GM03348 (cell line): ENCODE measurements at regions not wholly inside any gene's neighbourhood (a gene's known extent, or its start where the extent isn't known, plus 50 kb on each side); places are given as distances from the start of the nearest gene placed in this dataset.
A peak's percentile ranks its signal among the peaks of the same experiment; 100 is the strongest.

ENCODE experiments used
- DNase-seq: peaks from one replicate; pipeline ENCODE4 v3.0.0; 2012; ENCODE audit warnings: low spot score

DNA sequence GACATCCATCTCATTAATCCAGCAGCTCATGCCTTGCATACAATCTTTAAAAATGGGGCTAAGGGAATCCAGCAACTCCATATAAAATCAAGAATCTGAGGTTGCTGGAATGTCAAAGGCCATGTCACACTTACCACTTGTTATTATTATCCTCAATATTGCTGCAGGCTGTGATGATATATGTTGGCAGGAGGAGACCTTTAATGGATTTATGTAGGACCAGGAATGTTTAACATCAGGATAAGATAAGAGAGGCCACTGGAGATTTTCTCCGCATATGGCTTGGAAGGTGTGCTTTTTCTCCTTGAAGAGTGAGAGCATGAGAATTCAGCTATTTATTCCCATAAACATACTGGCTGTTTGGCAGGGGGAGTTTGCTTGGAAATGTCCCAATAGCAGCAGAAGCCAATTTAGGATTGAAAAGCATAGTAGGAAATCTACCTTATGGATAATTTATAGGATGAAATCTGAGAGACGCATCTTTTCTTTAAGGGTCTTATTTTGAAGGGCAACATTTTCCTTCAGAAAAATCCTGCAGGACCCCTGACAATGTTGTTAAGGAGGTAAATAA lies 481.4 kb downstream of the AGTPBP1 start:
- DNase-seq = no peak

GRCh38 chr9:85258823-85259370 lies 482.9 kb downstream of the AGTPBP1 start:
- DNase-seq = peak; percentile 76

- no peak for DNase-seq
Observed at GRCh38 chr9:85258236-85258635, 483.5 kb downstream of the AGTPBP1 start.

GRCh38 chr9:85249313-85249621 lies 492.5 kb downstream of the AGTPBP1 start:
- no peak for DNase-seq

- DNase-seq = peak; percentile 36
Observed at GRCh38 chr9:85248514-85249312, 493.0 kb downstream of the AGTPBP1 start.

- no peak for DNase-seq
Observed at GRCh38 chr9:85246541-85246940, 495.2 kb downstream of the AGTPBP1 start.

DNA sequence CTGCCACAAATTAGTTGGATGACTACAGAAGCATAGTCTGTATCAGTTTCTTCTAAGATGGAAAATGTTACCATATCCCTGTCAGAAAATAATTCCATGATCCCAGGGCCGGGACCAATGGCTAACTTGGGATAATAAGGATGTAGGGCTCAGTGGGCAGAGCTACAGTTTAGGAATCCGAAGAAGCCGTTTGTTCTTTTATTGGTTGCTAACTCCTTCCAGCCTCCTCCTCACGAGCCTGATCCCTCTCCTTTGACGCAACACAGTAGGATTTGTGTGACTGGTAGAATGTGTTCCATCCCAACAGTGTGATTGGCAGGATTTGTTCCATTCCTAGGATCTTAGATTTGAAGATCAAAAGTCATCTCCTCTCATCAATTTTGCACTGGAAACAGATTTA lies 496.9 kb downstream of the AGTPBP1 start:
- no peak for DNase-seq

GRCh38 chr9:85243977-85244376 lies 497.8 kb downstream of the AGTPBP1 start:
- no peak for DNase-seq

DNA sequence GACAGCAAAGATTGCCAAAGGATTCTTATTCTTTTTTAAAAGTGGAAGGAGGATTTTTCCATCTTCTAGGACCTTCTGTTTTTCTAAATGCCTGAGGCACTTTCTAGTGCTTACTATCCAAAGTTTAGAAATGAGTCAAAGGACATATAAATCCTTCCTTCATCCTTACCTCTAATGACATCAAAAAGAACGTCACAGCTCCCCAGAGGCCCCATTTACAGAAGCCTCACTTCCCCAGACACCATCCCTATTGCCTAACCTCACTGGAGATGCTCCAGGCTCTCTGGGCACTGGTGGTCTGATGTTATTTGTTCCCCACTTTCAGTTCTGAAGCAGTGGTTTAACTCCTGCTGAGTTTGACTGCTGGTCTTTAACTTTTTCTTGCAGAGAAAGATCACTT lies 504.3 kb downstream of the AGTPBP1 start:
- DNase-seq = no peak

- no peak for DNase-seq
Observed at GRCh38 chr9:85230081-85230480, 511.7 kb downstream of the AGTPBP1 start.

GRCh38 chr9:85228111-85228855 lies 513.5 kb downstream of the AGTPBP1 start:
- DNase-seq = no peak

GRCh38 chr9:85225180-85225579 lies 516.6 kb downstream of the AGTPBP1 start:
- DNase-seq = no peak

- peak; percentile 57 for DNase-seq
Observed at GRCh38 chr9:85224729-85225128, 517.0 kb downstream of the AGTPBP1 start.

GRCh38 chr9:85224301-85224700 lies 517.5 kb downstream of the AGTPBP1 start:
- DNase-seq = no peak

- peak; percentile 37 for DNase-seq
Observed at GRCh38 chr9:85223506-85224125, 518.1 kb downstream of the AGTPBP1 start.

GRCh38 chr9:85216601-85217000 lies 525.2 kb downstream of the AGTPBP1 start:
- DNase-seq = no peak

DNA sequence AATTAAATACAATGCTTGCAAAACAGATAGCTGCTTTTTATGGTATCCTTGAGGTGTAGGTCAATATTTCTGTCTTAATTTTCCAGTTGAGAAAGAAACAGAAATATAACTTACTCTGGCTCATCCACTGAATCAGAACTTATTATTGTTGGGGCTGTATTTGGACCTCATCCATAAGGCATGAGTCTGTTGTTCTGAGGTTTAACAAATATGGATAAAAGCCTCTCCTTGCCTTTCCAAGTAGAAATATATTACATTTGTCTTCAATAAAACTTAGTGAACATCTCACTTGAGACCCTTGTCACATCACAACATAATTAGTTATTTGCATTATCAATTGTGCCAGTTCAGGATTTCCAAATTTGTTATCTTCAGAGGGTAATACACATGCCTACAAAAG lies 525.8 kb downstream of the AGTPBP1 start:
- peak; percentile 17 for DNase-seq

DNA sequence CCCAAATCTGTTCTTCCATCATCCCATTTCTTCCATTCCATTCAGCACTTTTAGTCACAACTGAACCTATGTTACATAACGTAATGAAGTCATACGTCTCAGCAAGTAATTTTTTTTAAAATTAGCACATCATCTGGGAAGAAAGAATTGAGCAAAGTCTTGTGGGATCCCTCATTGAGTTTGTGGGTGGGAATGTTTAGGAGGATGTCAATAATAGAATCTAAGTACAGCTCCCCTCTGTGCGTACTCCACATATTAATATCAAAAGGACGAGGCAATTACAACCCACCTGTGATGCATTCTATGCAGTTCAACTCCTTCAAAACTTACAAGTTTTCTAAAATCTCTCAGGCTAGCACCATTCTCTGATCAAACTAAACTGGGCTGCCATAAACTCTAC lies 526.3 kb downstream of the AGTPBP1 start:
- no peak for DNase-seq

- DNase-seq = no peak
Observed at GRCh38 chr9:85213650-85214607, 527.8 kb downstream of the AGTPBP1 start.

DNA sequence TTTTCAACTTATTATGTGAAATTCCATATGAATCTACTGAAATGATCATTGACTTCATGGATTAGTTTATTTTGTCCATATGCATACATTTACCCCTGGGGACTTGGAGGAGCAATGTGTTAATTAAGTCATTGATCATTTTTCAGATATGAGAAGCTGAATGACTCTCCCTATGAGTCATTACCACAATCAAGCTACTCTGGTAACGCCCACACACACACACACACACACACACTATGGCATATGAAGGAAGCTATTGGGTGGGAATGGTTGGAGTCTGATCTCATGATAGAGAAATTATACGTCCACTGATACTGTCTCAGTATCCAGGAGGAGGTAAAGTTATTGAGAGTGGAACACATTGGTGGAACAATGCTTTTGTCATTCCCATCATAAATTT lies 528.9 kb downstream of the AGTPBP1 start:
- DNase-seq = peak; percentile 41

DNA sequence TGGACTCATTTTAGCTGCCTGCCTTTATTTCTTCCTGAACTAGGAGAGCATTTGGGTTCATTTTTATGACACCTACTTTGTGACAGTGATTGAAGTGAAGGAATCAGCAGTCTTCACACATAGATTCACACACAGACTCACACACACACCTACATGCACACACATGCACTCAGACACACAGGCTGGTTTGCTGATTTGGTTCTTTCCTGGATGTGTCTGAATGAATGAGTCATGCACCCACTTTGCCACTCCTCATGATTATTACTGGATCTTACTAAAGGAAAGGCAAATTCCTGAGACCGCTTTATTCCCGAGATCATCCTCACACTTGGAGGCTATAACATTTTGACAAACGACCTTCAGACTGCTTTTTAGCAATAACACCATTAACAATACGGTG lies 529.5 kb downstream of the AGTPBP1 start:
- DNase-seq = peak; percentile 35
